ENCODE measurements at regions not wholly inside any gene's neighbourhood (a gene's known extent, or its start where the extent isn't known, plus 50 kb on each side); places are given as distances from the start of the nearest gene placed in this dataset.

DNA sequence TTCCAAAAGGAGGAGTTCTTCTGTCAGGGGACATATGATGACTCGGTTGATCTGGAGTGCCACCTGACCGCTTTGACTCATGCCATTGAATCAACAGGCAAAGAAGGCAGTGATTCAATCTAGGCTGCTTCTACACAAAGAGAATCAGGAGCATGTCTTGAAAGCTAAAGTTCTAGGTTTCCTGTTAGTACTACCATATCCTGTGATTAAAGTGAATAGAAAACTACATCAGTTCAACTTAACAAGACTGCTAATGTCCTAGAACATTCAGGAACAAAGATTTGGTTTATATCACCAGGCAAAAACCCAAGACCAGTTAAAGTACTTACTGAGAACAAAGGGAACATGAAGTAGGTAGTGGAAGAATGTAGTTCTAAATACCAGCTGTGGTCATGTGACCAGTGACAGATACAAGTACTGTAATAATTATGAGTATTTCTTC is 216.8 kb upstream of the SGK1 start:
- intact Hi-C loops (cut with DNase I), result loop anchor here (10.0 kb wide), 1 partner anchor 290 kb away; no protein-coding TSS in a partner anchor
- no peak for DNase-seq (ENCODE audit: missing footprints)
- peak; percentile 27 for ATAC-seq

DNA sequence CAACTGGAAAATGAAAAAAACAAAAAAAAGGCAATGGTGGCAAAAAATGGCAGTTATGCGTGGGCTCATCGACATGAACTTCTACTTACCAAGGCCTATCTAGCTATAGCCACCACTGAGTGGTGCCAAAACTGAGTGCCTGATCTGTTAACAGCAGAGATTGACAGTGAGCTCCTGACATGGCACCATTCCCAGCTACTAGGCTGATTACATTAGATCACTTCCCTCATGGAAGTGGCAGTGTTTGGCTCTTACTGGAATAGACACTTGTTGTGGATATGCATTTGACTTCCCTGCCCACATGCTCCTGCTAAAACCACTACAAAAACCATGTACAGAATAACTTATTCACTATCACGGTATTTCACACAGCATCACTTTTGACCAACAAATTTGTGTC is 216.1 kb upstream of the SGK1 start:
- ATAC-seq, result peak; percentile 53
- DNase-seq (ENCODE audit: missing footprints), result no peak
- intact Hi-C loops (cut with DNase I), result loop anchor here (10.0 kb wide), 1 partner anchor 291 kb away; no protein-coding TSS in a partner anchor

- intact Hi-C loops (cut with DNase I), result loop anchor here (10.0 kb wide), 1 partner anchor 292 kb away; no protein-coding TSS in a partner anchor
- ATAC-seq (no peak), DNase-seq (ENCODE audit: missing footprints) (no peak)
Observed at GRCh38 chr6:134532694-134533624, 215.0 kb upstream of the SGK1 start.

DNA sequence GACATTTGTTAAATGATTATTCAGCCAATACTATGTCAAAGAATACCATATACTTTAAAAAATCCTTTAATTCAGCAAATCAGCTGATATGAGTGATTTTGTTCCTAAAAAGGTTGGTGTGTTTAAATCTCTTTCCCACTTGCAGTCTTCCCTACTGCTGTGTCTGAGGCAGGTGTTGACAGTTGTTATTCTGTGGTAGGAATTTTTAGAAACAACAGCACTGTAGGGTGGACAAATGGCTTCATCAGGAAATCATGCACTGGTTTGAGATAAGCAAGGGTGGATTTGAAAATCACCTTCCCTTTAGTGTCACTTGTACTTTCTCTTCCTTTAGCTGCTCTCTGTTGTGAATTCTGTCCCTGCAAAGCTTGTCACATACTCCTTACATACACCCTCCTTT is 213.7 kb upstream of the SGK1 start:
- no peak for DNase-seq (ENCODE audit: missing footprints)
- peak; percentile 82 for ATAC-seq
- intact Hi-C loops (cut with DNase I), result loop anchor here (10.0 kb wide), 1 partner anchor 293 kb away; no protein-coding TSS in a partner anchor

GRCh38 chr6:134531188-134531551 is 213.3 kb upstream of the SGK1 start:
- DNase-seq (ENCODE audit: missing footprints) (no peak), ATAC-seq (no peak)
- intact Hi-C loops (cut with DNase I), result loop anchor here (10.0 kb wide), 1 partner anchor 294 kb away; no protein-coding TSS in a partner anchor

- intact Hi-C loops (cut with DNase I), result loop anchor here (10.0 kb wide), 1 partner anchor 295 kb away; no protein-coding TSS in a partner anchor
- ATAC-seq (no peak), DNase-seq (ENCODE audit: missing footprints) (no peak)
Observed at GRCh38 chr6:134529921-134530320, 212.0 kb upstream of the SGK1 start.

DNA sequence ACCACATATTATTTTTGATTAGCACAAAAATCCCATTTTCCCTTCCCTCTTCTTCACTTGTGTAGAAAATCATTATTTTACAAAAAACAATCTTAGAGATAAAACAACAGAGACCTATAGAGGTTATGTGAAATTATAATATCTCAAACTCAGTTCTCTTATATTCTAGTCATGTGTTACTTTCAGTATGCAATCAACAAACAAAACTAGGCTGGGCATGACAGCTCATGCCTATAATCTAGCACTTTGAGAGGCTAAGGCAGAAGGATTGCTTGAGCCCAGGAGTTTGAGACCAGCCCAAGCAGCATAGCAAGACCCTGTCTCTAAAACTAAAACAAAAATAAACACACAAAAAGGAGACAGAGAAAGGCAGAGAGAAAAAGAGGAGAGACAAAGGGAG is 211.4 kb upstream of the SGK1 start:
- intact Hi-C loops (cut with DNase I), result no loop called here
- ATAC-seq (no peak), DNase-seq (ENCODE audit: missing footprints) (no peak)

GRCh38 chr6:134527108-134527787 is 209.3 kb upstream of the SGK1 start:
- no peak for ATAC-seq
- intact Hi-C loops (cut with DNase I), result no loop called here
- no peak for DNase-seq (ENCODE audit: missing footprints)

DNA sequence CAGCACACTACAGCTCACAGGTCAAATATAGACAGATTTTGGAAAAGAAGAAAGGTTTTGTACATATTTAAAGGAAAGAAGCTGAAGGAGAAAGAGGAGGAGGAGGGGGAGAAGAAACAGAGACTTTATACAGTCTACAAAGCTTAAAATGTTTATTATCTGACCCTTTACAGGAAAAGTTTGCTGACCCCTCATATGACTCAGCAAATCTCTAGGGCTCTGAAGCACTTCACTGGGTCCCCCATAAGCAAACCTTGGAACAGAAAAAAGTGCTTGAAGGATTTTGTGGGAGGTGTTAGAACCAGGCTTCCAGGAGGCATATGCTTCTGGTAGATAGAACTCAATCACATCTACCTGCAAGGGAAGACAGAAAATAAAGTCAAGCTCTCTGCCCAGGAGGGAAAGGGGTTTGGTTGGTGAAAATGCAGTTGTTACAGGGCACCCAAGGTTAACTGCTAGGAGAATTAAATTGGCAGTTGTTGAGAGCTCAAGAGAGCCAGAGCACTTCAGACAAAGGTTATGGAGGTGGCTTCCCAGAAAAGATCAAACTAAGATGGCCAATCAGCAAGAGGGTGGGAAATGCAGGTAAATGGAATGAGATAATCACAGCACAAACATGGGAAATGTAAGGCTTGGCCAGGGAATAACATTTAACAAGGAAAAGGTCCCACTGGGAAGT is 207.4 kb upstream of the SGK1 start:
- ATAC-seq, result peak; percentile 52
- intact Hi-C loops (cut with DNase I), result no loop called here
- DNase-seq (ENCODE audit: missing footprints), result no peak

- DNase-seq (ENCODE audit: missing footprints) (no peak), ATAC-seq (no peak)
- intact Hi-C loops (cut with DNase I), result no loop called here
Observed at GRCh38 chr6:134523903-134524650, 206.2 kb upstream of the SGK1 start.

DNA sequence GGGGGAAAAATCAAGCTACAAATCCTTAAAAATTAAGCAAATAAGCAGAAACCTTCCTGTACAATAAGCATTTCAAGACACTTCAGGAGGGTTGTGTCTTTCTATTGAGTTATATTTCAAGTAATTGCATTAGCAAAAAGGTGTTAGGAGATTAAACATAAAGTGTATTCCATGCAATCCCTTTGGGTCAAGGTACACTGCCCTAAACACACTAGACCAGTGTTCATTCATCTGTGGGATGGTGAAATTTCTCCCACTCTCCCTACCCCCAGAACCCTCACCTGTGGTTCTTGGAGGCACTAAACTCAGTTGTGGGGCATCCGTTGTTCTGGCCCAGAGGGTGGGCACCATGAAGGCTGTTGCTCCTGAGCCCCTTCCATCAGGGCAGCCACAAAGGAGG is 205.1 kb upstream of the SGK1 start:
- DNase-seq (ENCODE audit: missing footprints) (no peak), ATAC-seq (no peak)
- intact Hi-C loops (cut with DNase I), result no loop called here

DNA sequence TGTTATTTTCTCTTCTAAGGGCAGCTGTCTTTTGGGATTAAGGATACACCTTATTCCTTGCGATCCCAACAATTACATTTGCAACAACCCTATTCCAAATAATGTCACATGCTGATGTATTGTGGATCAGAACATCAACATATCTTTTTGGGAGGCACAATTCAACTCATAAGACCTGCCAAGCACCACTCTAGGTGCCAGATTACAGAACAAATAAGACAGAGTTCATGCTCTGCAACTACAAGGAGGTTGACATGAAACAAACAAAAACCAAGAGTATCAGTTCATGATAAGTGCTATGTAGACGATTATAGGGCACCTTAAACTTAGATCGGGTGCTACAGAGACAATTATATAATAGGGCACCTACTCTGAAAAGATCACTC is 203.2 kb upstream of the SGK1 start:
- DNase-seq (ENCODE audit: missing footprints) (no peak), ATAC-seq (no peak)
- intact Hi-C loops (cut with DNase I), result no loop called here

- ATAC-seq (no peak), DNase-seq (ENCODE audit: missing footprints) (no peak)
- intact Hi-C loops (cut with DNase I), result no loop called here
Observed at GRCh38 chr6:134520181-134521115, 202.5 kb upstream of the SGK1 start.

GRCh38 chr6:134519465-134519864 is 201.6 kb upstream of the SGK1 start:
- DNase-seq (ENCODE audit: missing footprints), result peak; percentile 79
- intact Hi-C loops (cut with DNase I), result loop anchor here (5.0 to 10.0 kb wide), 3 partner anchors 125 to 203 kb away; no protein-coding TSS in a partner anchor
- ATAC-seq, result no peak

- intact Hi-C loops (cut with DNase I), result loop anchor here (5.0 to 10.0 kb wide), 3 partner anchors 127 to 204 kb away; no protein-coding TSS in a partner anchor
- no peak for ATAC-seq
- DNase-seq (ENCODE audit: missing footprints), result no peak
Observed at GRCh38 chr6:134517868-134518267, 200.0 kb upstream of the SGK1 start.

- intact Hi-C loops (cut with DNase I), result loop anchor here (5.0 to 10.0 kb wide), 3 partner anchors 128 to 205 kb away; no protein-coding TSS in a partner anchor
- ATAC-seq, result peak; percentile 95
- peak; percentile 85 for DNase-seq (ENCODE audit: missing footprints)
Observed at GRCh38 chr6:134517145-134517658, 199.3 kb upstream of the SGK1 start.

DNA sequence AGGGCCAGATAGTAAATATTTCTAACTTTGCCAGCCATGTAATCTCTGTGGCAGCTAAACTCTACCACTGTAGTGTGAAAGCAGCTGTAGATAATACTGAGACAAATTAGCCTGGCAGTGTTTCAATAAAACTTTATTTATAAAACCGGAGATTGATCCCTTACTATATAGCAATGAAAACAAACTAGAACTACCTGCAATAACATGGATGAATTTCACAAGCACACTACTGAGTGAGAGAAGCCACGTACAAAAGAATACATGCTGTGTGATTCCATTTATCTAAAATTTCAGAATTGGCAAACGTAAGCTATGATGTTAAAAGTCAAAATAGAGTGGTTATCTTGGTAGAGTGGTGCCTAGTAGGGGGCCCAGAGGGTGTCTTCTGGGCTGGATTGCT is 198.7 kb upstream of the SGK1 start:
- DNase-seq (ENCODE audit: missing footprints) (no peak), ATAC-seq (no peak)
- intact Hi-C loops (cut with DNase I), result loop anchor here (5.0 to 10.0 kb wide), 3 partner anchors 128 to 206 kb away; no protein-coding TSS in a partner anchor
